Calu3 (cell line): ENCODE measurements at regions not wholly inside any gene's neighbourhood (a gene's known extent, or its start where the extent isn't known, plus 50 kb on each side); places are given as distances from the start of the nearest gene placed in this dataset.

Experiments
- BruUV-seq: library from RNA; stranded (reverse); fragments of 400-500 nt; replicated peaks from 2 replicates; lab custom pipeline; 2021; lab: Mats Ljungman, UMichigan
- CTCF ChIA-PET: fragments of 300-600 bp; sonication (Branson Sonifier 250); formaldehyde crosslinking; loops from one replicate; lab custom pipeline; 2022; ENCODE audit warnings: antibody characterized with exemption; lab: Charles Lee
- DNase-seq: peaks from one replicate; pipeline ENCODE4 v3.0.0; 2022
- H3K27ac Mint-ChIP-seq: one replicate; pipeline ENCODE4 v1.8.0; 2022; ENCODE audit warnings: mixed read lengths; ENCODE audit not compliant: unreplicated experiment
- H3K27me3 Mint-ChIP-seq: one replicate; pipeline ENCODE4 v1.8.0; 2022; ENCODE audit warnings: mixed read lengths; ENCODE audit not compliant: unreplicated experiment
- H3K36me3 Mint-ChIP-seq: one replicate; pipeline ENCODE4 v1.8.0; 2022; ENCODE audit warnings: mild to moderate bottlenecking, moderate library complexity, mixed read lengths; ENCODE audit not compliant: insufficient read depth, unreplicated experiment
- H3K4me1 Mint-ChIP-seq: one replicate; pipeline ENCODE4 v1.8.0; 2022; ENCODE audit warnings: mild to moderate bottlenecking, low read depth, mixed read lengths; ENCODE audit not compliant: unreplicated experiment
- H3K4me3 Mint-ChIP-seq: one replicate; pipeline ENCODE4 v1.8.0; 2022; ENCODE audit warnings: mild to moderate bottlenecking, low read depth, moderate library complexity, mixed read lengths; ENCODE audit not compliant: unreplicated experiment
- H3K9me3 Mint-ChIP-seq: one replicate; pipeline ENCODE4 v1.8.0; 2022; ENCODE audit warnings: low read depth, mixed read lengths; ENCODE audit not compliant: unreplicated experiment
- CTCF ChIP-seq: fragments of 200-600 bp; IDR thresholded peaks from one replicate; pipeline ENCODE4 v1.8.0; 2022; ENCODE audit warnings: antibody characterized with exemption; ENCODE audit not compliant: unreplicated experiment
- intact Hi-C: fragments of 100-400 bp; cut with micrococcal nuclease; formaldehyde crosslinking; loops from one replicate; pipeline ENCODE4 v1.10.0; 2022; ENCODE audit not compliant: unreplicated experiment

- intact Hi-C loops, result no loop called here
- no TSS peak for BruUV-seq
- H3K27me3 Mint-ChIP-seq, result peaks cover 100% of the 10 kb centered on the region
- no peak overlapping the region for H3K4me3 Mint-ChIP-seq
- H3K9me3 Mint-ChIP-seq, result no peaks in the 10 kb centered on the region
- no peak overlapping the region for H3K27ac Mint-ChIP-seq
- no peaks in the 10 kb centered on the region for H3K36me3 Mint-ChIP-seq
- no peak for DNase-seq
- H3K4me1 Mint-ChIP-seq, result no peaks in the 10 kb centered on the region
- CTCF ChIA-PET, result interaction anchor here (0.6 kb wide), 1 partner anchor 10 kb away, joined by 4 read pairs; no protein-coding TSS in a partner anchor
- TF ChIP-seq CTCF, result no peak
Measured at GRCh38 chr17:79439493-79439892, 171.4 kb downstream of the RBFOX3 start.

- CTCF ChIA-PET, result interaction anchor here (0.6 kb wide), 1 partner anchor 11 kb away, joined by 4 read pairs; no protein-coding TSS in a partner anchor
- H3K27me3 Mint-ChIP-seq, result peaks cover 100% of the 10 kb centered on the region
- no peaks in the 10 kb centered on the region for H3K36me3 Mint-ChIP-seq
- no peak for TF ChIP-seq CTCF
- DNase-seq, result no peak
- H3K9me3 Mint-ChIP-seq, result no peaks in the 10 kb centered on the region
- H3K27ac Mint-ChIP-seq, result no peak overlapping the region
- no peak overlapping the region for H3K4me3 Mint-ChIP-seq
- no TSS peak for BruUV-seq
- intact Hi-C loops, result no loop called here
- H3K4me1 Mint-ChIP-seq, result no peaks in the 10 kb centered on the region
Measured at GRCh38 chr17:79438546-79439334, 172.1 kb downstream of the RBFOX3 start.

- no TSS peak for BruUV-seq
- no peak for TF ChIP-seq CTCF
- Mint-ChIP-seq H3K4me3 (no peak overlapping the region), H3K4me1 (no peaks in the 10 kb centered on the region), H3K36me3 (no peaks in the 10 kb centered on the region), H3K27ac (no peak overlapping the region), H3K9me3 (no peaks in the 10 kb centered on the region), H3K27me3 (peaks cover 100% of the 10 kb centered on the region)
- intact Hi-C loops, result no loop called here
- no peak for DNase-seq
- CTCF ChIA-PET, result no interaction called here
Measured at GRCh38 chr17:79438058-79438457, 172.8 kb downstream of the RBFOX3 start.

GRCh38 chr17:79437081-79437480 lies 173.8 kb downstream of the RBFOX3 start:
- H3K27ac Mint-ChIP-seq, result no peak overlapping the region
- no peaks in the 10 kb centered on the region for H3K9me3 Mint-ChIP-seq
- CTCF ChIA-PET, result no interaction called here
- peaks cover 100% of the 10 kb centered on the region for H3K27me3 Mint-ChIP-seq
- DNase-seq, result no peak
- no TSS peak for BruUV-seq
- TF ChIP-seq CTCF, result no peak
- H3K4me1 Mint-ChIP-seq, result no peaks in the 10 kb centered on the region
- H3K36me3 Mint-ChIP-seq, result no peaks in the 10 kb centered on the region
- no peak overlapping the region for H3K4me3 Mint-ChIP-seq
- intact Hi-C loops, result no loop called here
